Muscle layer of duodenum (tissue), 2 donors: ENCODE measurements at regions not wholly inside any gene's neighbourhood (a gene's known extent, or its start where the extent isn't known, plus 50 kb on each side); places are given as distances from the start of the nearest gene placed in this dataset.

ENCODE experiments used
- H3K27ac ChIP-seq: one replicate; pipeline ENCODE4 v1.7.0; 2013; ENCODE audit warnings: mild to moderate bottlenecking, low read length
- H3K27me3 ChIP-seq: one replicate; pipeline ENCODE4 v1.7.0; 2013; ENCODE audit warnings: low read depth, mild to moderate bottlenecking, control low read depth, low read length
- H3K36me3 ChIP-seq, 2 donors: one replicate each; pipeline ENCODE4 v1.7.0; 2013; ENCODE audit warnings: low read length in 2 of 2, control low read depth in 1 of 2, mild to moderate bottlenecking in 1 of 2; ENCODE audit not compliant: insufficient read depth in 2 of 2, control insufficient read depth in 1 of 2
- H3K4me1 ChIP-seq, 2 donors: one replicate each; pipeline ENCODE4 v1.7.0; 2013; ENCODE audit warnings: low read length in 2 of 2, mild to moderate bottlenecking in 2 of 2, control low read depth in 1 of 2, moderate library complexity in 1 of 2; ENCODE audit not compliant: insufficient read depth in 2 of 2, control insufficient read depth in 1 of 2
- H3K4me3 ChIP-seq, 2 donors: one replicate each; pipeline ENCODE4 v1.7.0; 2013; ENCODE audit warnings: low read length in 2 of 2, low read depth in 1 of 2, mild to moderate bottlenecking in 1 of 2
- H3K9me3 ChIP-seq, 2 donors: one replicate each; pipeline ENCODE4 v1.7.0; 2013; ENCODE audit warnings: low read length in 2 of 2, control low read depth in 1 of 2, mild to moderate bottlenecking in 1 of 2; ENCODE audit not compliant: control insufficient read depth in 1 of 2
- donor health status: healthy.

DNA sequence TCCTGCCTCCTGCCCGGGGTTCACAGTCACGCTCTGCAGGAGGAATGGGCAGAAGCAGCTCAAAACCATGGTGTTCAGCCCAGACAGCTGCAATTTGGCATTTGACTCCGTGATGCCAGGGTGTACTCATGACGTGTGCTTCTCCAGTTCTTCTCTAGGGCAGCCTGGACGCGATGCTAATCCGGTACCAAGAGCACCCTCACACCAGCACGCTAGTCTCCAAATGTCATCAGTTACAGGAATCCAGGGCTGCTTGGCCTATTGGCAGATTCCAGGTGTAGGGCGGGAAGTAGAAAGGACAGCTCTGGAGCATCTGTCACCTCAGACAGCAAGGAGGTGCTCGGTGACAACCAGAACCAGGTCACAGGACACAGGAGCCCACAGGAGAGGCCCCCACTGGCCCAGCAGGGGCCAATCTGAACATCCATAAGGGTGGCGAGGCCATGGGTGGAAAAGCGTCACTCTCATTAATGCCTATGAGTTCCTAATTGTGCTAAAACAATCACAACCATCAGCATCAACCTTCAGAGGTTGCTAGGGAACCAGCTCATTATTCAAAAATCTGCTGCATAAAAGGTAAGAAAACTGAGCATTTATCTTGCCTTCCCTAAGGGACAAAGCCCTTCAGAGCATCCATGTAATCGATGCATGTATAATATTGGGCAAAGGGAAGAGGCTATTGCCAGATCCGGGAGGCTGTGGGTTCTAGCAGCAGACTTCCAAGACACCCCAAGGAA, 241.9 kb upstream of the IRX4 start:
- peaks cover 0 to 5% of the 10 kb centered on the region in 2 donors for H3K9me3 ChIP-seq
- no peak overlapping the region for H3K4me3 ChIP-seq
- H3K27ac ChIP-seq, result no peak overlapping the region
- no peaks in the 10 kb centered on the region for H3K4me1 ChIP-seq
- H3K36me3 ChIP-seq, result no peaks in the 10 kb centered on the region
- H3K27me3 ChIP-seq, result no peaks in the 10 kb centered on the region

DNA sequence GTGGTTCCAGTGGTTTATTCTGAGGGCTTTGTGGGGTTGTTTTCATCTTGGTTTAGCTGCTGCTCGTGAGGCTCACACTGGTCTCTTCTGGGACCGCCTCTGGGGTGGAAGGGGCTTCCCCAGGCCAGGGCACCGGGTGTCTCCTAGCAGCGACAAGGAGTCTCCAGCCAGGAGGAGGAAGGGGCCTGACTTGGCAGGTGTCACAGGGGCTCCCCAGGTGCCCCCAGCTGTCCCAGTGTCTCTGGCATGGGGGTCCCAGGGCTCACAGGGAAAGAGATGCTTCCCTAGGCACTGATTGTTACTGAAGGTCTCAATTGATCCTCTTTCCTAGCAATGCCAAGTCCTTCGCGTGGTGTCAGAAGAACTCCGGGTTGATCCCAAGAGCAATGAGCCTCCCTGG, 241.1 kb upstream of the IRX4 start:
- Histone ChIP-seq H3K9me3 (peaks cover 0 to 5% of the 10 kb centered on the region in 2 donors), H3K36me3 (no peaks in the 10 kb centered on the region), H3K4me3 (no peak overlapping the region), H3K27me3 (no peaks in the 10 kb centered on the region), H3K4me1 (no peaks in the 10 kb centered on the region), H3K27ac (no peak overlapping the region)

DNA sequence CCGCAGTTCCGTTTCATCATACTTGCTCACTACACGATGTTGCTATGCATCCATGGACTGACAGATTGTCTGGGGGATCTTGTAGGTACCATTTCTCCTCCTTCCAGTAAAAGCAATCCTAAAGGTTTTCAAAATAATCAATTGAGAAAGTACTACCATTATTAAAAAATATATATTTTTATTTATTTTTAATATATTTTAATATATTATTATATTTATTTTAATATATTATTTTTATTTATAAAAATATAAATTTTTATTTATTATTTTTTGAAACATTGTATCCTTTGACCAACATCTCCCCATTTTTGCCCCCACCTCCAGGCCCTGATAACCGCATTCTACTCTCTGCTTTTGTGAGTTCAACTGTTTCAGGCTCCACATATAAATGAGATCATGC, 237.6 kb upstream of the IRX4 start:
- Histone ChIP-seq H3K4me3 (no peak overlapping the region), H3K36me3 (no peaks in the 10 kb centered on the region), H3K27ac (no peak overlapping the region), H3K4me1 (no peaks in the 10 kb centered on the region), H3K9me3 (peaks cover 0 to 5% of the 10 kb centered on the region in 2 donors), H3K27me3 (no peaks in the 10 kb centered on the region)

DNA sequence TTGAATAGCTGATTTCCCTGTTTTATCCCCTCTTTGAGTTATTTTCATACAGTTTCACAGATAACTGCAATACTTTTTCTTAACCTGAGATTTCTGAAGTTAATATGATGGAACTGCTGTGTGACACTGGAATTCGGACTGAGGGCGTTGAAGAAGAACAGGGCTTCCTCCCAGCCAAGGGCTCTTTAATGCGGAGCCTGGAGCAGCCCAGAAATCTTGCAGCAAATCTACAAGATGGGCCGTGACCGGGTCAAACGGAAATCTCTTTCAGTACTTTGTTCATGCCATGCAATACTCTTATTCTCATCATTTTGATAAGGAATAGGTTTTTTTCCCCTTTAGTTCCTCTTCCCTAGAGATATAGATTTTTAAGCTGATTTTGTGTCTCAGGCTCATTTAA, 236.8 kb upstream of the IRX4 start:
- Histone ChIP-seq H3K27ac (no peak overlapping the region), H3K27me3 (no peaks in the 10 kb centered on the region), H3K4me3 (no peak overlapping the region), H3K4me1 (no peaks in the 10 kb centered on the region), H3K36me3 (no peaks in the 10 kb centered on the region), H3K9me3 (peaks cover 0 to 5% of the 10 kb centered on the region in 2 donors)

DNA sequence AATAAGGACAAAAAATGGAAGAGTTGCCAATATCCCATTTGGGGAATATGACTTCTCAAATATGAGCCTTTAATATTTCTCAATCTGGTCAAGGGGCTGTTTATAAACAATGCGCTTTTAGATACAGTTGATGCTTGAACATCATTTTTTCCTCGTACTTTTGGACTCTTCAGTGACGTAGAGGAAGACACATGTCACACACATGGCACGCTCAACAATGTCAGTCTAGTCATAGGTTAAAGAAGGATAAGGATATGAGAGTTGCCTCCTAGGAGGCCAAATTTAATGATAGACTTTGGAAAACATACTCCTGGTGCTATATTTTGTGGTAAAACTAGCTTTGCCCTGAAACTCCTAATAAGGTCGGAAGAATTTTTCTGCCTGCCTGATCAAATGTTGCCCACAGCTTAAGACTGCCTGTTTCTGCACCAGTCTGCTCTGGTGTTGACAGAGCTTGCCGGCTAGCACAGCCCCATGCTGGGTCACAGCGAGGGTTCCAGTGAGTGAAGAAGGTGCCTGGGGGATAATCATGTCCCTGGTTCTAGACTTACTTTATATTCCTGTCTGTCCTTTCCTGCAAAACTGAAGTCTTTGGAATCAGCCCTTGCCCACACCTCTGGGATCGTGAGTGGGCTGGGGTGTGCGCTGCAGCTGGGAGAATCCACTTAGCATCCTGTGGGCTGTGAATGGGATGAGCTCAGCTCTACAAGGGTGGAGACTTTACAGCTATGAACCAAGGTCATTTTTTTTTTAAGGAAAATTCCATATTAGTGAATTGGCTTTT, 230.8 kb upstream of the IRX4 start:
- no peaks in the 10 kb centered on the region for H3K27me3 ChIP-seq
- H3K36me3 ChIP-seq, result no peaks in the 10 kb centered on the region
- H3K4me3 ChIP-seq, result no peak overlapping the region
- H3K4me1 ChIP-seq, result no peaks in the 10 kb centered on the region
- H3K27ac ChIP-seq, result no peak overlapping the region
- no peaks in the 10 kb centered on the region for H3K9me3 ChIP-seq

DNA sequence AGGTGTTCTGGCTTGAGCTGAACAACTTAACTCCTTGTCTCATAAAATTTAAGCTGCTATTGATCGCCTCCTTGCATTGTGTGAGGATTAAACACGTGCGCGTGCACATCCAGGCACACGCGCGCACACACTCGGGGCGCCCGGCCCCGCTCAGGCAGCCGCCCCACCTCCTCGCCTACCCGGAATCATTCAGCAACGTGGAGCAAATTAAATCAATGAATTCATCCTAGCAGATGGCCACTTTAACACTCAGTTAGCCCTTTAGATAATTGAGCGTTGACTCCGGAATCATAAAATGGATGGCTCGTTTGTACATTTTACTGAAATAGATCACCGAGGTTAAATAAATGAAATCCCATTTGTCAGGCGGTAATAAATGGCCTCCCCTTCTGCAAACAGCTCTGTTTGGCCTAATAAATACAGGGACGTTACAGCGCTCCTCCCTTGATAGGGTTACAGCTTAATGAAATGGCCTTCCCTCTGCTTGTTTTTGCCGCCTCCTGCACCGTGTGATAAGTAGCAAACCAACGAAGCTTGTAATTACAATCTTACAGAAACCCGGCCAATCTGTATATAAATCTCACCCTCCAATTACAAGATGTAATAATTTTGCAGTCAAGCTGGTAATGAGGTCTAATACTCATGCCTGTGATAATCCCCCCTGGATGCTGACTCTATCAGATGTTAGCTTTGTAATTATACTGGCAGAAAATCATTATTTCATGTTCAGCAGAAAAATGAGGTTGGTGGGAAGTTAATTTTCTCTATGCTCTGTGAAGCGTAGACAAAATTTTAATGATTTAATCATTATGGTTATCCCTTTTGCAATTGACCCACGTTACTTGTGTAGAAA, 229.7 kb upstream of the IRX4 start:
- no peak overlapping the region for H3K27ac ChIP-seq
- H3K4me1 ChIP-seq, result no peaks in the 10 kb centered on the region
- H3K36me3 ChIP-seq, result no peaks in the 10 kb centered on the region
- H3K4me3 ChIP-seq, result no peak overlapping the region
- no peaks in the 10 kb centered on the region for H3K27me3 ChIP-seq
- H3K9me3 ChIP-seq, result no peaks in the 10 kb centered on the region

DNA sequence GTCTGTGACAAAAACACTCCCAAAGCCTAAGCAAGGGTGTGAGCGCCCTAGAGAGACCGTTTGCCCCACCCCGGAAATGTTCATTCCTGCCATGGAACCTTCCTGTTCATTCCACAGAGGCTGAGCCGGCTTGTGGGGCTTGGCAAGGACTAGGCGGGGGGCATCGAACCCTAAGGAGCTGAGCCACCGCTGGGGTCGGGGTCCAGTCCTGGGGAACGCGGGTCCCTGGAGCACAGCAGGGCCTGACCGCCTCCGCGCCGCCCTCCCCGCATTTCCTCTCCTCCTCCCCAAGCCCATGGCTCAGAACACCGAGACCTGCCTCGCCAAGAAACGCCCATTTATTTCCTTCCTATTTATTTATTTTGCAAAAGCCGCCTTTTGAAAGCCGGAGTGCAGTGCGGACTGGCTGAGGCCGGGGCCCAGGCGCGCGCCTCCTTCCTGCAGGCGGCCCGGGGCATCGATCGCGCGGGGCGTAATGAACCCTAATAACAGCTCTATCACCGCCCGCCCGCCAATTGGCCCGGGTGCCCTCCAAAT, 228.9 kb upstream of the IRX4 start:
- no peak overlapping the region for H3K27ac ChIP-seq
- H3K9me3 ChIP-seq, result no peaks in the 10 kb centered on the region
- H3K4me1 ChIP-seq, result no peaks in the 10 kb centered on the region
- H3K27me3 ChIP-seq, result no peaks in the 10 kb centered on the region
- no peak overlapping the region for H3K4me3 ChIP-seq
- H3K36me3 ChIP-seq, result no peaks in the 10 kb centered on the region

DNA sequence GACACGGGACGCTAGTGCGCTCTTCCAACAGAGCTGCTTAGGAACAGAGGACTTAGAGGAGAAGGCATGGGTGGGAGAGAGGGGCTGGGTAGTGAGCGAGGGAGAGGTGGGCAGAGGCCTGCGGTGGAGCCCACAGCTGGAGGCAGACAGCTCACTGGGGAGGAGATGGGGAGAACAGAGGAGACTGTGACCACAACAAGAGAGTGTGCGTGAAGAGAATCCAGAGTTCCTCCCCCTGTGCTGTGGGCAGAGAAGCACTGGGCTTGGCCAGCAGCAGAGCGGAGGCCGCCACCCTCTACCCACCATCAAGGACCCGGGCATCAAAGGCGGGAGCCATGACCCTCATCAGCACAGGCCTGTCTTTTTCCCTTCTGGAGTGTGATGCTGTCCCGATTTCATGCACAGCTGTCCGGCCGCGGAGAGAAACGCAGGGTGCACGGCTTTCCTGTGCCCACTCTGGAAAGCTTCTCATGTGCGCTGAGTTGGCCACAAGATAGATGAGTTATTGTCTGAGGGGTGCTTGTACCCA, 228.3 kb upstream of the IRX4 start:
- no peak overlapping the region for H3K4me3 ChIP-seq
- no peak overlapping the region for H3K27ac ChIP-seq
- H3K27me3 ChIP-seq, result no peaks in the 10 kb centered on the region

DNA sequence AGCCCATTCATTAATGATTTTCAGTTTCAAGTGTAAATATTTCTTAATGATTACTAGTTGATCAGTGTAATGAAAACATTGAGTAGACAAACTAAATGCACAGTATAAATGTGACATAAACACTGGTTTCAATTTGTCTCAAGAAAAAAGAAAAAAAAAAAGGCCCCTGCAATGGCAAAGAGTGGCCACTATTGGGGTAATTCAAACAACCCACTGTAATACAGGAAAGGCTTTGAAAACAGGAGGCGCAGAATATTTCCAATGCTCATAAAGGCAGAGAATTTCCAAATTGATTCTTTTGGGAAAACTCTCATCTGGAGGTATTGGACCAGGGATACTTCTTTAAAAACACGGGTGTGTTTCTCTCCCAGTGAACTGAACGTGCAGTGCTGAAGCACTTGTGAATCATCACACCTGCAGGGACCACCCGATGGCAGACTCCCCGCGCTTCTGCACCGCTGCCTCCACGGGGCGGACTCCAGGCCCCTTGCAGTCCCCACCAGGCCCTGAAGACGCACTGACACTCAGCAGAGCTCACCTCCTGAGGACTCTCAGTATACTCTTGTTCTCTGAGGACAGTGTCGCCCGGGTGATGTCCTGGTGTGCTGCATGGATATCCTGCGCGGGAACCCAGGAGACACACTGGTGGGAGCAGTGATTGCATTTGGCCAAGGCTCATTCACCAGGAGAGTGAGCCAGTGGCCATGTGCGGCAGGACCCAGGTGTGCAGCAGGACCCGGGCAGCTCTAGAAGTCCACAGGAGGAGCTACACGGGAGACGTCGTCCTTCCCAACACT, 227.6 kb upstream of the IRX4 start:
- H3K4me3 ChIP-seq, result no peak overlapping the region
- H3K4me1 ChIP-seq, result no peaks in the 10 kb centered on the region
- H3K9me3 ChIP-seq, result no peaks in the 10 kb centered on the region
- H3K27me3 ChIP-seq, result no peaks in the 10 kb centered on the region
- H3K27ac ChIP-seq, result no peak overlapping the region
- H3K36me3 ChIP-seq, result no peaks in the 10 kb centered on the region

More for the DNA sequence above, 228.3 kb upstream of the IRX4 start:
- H3K9me3 ChIP-seq, result no peaks in the 10 kb centered on the region
- no peaks in the 10 kb centered on the region for H3K36me3 ChIP-seq
- no peaks in the 10 kb centered on the region for H3K4me1 ChIP-seq

DNA sequence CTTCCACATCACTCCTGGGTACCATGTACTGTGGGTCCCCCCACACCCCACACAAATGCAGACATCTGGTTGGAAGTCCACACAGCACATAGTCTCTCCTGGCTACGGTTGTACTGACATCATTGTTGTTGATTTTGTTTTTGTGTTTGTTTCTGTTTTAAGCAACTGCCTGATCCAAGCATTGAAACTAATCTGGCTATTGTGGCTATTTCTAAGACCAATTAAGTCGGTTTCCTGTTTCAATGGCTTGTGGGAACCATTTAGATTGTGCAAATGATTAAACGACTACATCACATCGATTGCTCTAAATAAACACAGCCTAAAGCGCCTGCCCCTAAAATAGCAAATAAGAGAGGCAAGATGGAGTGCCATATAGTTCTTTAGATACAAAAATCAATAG, 226.8 kb upstream of the IRX4 start:
- no peaks in the 10 kb centered on the region for H3K27me3 ChIP-seq
- H3K9me3 ChIP-seq, result no peaks in the 10 kb centered on the region
- no peaks in the 10 kb centered on the region for H3K36me3 ChIP-seq
- H3K4me1 ChIP-seq, result no peaks in the 10 kb centered on the region
- no peak overlapping the region for H3K27ac ChIP-seq
- no peak overlapping the region for H3K4me3 ChIP-seq
